Natural killer cell (primary cell): ENCODE measurements at regions not wholly inside any gene's neighbourhood (a gene's known extent, or its start where the extent isn't known, plus 50 kb on each side); places are given as distances from the start of the nearest gene placed in this dataset.
"Not testable (repeated sequence)": the region's sequence is repeated elsewhere in the genome, so short reads cannot be mapped to it uniquely, and the experiment has no call there.

Experiments
- ATAC-seq, 3 donors: fragments of 150-1000 bp in 2 of 3; fragments of 200-7000 bp in 1 of 3; cut with Tn5 transposase; 1 replicate in 1 of 3; 2 replicates in 2 of 3; pipeline ENCODE4 v1.10.0; 2021; ENCODE audit warnings: mild to moderate bottlenecking in 2 of 3, moderate library complexity in 2 of 3
- DNase-seq, 2 donors: peaks; one replicate each; pipeline versions ENCODE4 v3.0.0 to v3.0.0-alpha.2; 2013 to 2021; ENCODE audit warnings: mixed read lengths in 1 of 2
- H3K27ac ChIP-seq: one replicate; pipeline ENCODE4 v1.5.1; 2013; ENCODE audit warnings: mild to moderate bottlenecking, low read length
- H3K27me3 ChIP-seq: one replicate; pipeline ENCODE4 v1.6.1; 2013; ENCODE audit warnings: low read length; ENCODE audit not compliant: control insufficient read depth, insufficient read depth
- H3K36me3 ChIP-seq: one replicate; pipeline ENCODE4 v1.6.1; 2013; ENCODE audit warnings: low read length; ENCODE audit not compliant: control insufficient read depth, insufficient read depth
- H3K4me1 ChIP-seq: one replicate; pipeline ENCODE4 v1.6.1; 2013; ENCODE audit warnings: low read length; ENCODE audit not compliant: control insufficient read depth, insufficient read depth
- H3K4me3 ChIP-seq: one replicate; pipeline ENCODE4 v1.5.1; 2013; ENCODE audit warnings: low read length
- H3K9me3 ChIP-seq: one replicate; pipeline ENCODE4 v1.6.1; 2013; ENCODE audit warnings: low read length; ENCODE audit not compliant: control insufficient read depth, insufficient read depth
- H3K27ac Mint-ChIP-seq, 2 donors: one replicate each; pipeline ENCODE4 v1.8.0; 2022; ENCODE audit warnings: mild to moderate bottlenecking in 2 of 2, mixed read lengths in 2 of 2, moderate library complexity in 1 of 2
- H3K27me3 Mint-ChIP-seq, 2 donors: one replicate each; pipeline ENCODE4 v1.8.0; 2022; ENCODE audit warnings: low read depth in 2 of 2, mixed read lengths in 2 of 2
- H3K36me3 Mint-ChIP-seq: one replicate; pipeline ENCODE4 v1.8.0; 2022; ENCODE audit warnings: mixed read lengths
- H3K4me1 Mint-ChIP-seq, 2 donors: one replicate each; pipeline ENCODE4 v1.8.0; 2022; ENCODE audit warnings: mixed read lengths in 2 of 2
- H3K4me3 Mint-ChIP-seq: one replicate; pipeline ENCODE4 v1.8.0; 2022; ENCODE audit warnings: mild to moderate bottlenecking, moderate library complexity, mixed read lengths
- H3K9me3 Mint-ChIP-seq, 2 donors: one replicate each; pipeline ENCODE4 v1.8.0; 2022; ENCODE audit warnings: mixed read lengths in 2 of 2
- WGBS: methylation state at CpG from one replicate; pipeline ENCODE4 v1.1.7; 2013; ENCODE audit warnings: missing lambda C conversion rate; ENCODE audit not compliant: insufficient coverage; 5-methylcytosine and 5-hydroxymethylcytosine counted together
- intact Hi-C: fragments of 100-400 bp; cut with micrococcal nuclease; formaldehyde crosslinking; loops from one replicate; pipeline ENCODE4 v1.14.2; 2022
- TF ChIP-seq, protein P1 (sequence below): fragments of 200-600 bp; IDR thresholded peaks from one replicate; pipeline ENCODE4 v1.8.0; 2022; ENCODE audit warnings: antibody characterized with exemption

DNA sequence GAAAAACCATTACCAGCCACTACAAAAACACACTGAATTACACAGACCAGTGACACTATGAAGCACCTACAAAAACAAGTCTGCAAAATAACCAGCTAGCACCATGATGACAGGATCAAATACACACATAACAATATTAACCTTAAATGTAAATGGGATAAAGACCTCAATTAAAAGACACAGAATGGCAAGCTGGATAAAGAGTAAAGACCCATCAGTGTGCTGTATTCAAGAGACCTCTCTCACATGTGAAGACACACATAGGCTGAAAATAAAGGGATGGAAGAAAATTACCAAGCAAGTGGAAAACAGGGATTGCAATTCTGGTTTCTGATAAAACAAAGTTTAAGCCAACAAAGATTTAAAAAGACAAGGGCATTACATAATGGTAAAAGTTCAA, 482.7 kb upstream of the MCTP2 start:
- peaks cover 15% of the 10 kb centered on the region for H3K36me3 Mint-ChIP-seq

DNA sequence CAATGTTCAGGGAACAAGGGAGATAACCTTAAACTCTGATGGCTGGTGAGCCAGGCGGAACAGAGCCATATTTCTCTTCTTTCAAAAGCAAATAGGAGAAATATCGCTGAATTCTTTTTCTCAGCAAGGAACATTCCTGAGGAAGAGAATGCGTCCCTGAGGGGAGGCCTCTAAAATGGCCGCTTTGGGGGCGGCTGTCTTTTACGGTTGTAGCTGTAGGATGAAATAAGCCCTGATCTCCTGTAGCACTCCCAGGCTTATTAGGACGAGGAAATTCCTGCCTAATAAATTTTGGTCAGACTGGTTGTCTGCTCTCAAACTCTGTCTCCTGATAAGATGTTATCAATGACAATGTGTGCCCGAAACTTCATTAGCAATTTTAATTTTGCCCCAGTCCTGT, 496.4 kb upstream of the MCTP2 start:
- H3K4me1 Mint-ChIP-seq, H3K9me3 Mint-ChIP-seq, H3K9me3 ChIP-seq, intact Hi-C loops, H3K36me3 Mint-ChIP-seq, ATAC-seq, H3K4me3 Mint-ChIP-seq, DNase-seq, H3K4me3 ChIP-seq, H3K27ac ChIP-seq, H3K27ac Mint-ChIP-seq, H3K27me3 ChIP-seq, H3K36me3 ChIP-seq, H3K4me1 ChIP-seq: not testable (repeated sequence)
- peaks cover 13% of the 10 kb centered on the region in 2 donors for H3K27me3 Mint-ChIP-seq
- WGBS, result 92% methylated on average over 8 of the region's 8 CpGs

More for the DNA sequence above, 482.7 kb upstream of the MCTP2 start:
- DNase-seq, result no peak
- peaks cover 2% of the 10 kb centered on the region for H3K27me3 ChIP-seq
- peaks cover 7% of the 10 kb centered on the region for H3K9me3 ChIP-seq
- Mint-ChIP-seq H3K27ac (no peak overlapping the region), H3K4me1 (no peaks in the 10 kb centered on the region), H3K27me3 (peaks cover 24 to 53% of the 10 kb centered on the region in 2 donors), H3K9me3 (peaks cover 9 to 15% of the 10 kb centered on the region in 2 donors), H3K4me3 (no peak overlapping the region)
- no peak for ATAC-seq
- intact Hi-C loops, result no loop called here
- H3K4me1 ChIP-seq, result no peaks in the 10 kb centered on the region
- TF ChIP-seq, protein P1, sequence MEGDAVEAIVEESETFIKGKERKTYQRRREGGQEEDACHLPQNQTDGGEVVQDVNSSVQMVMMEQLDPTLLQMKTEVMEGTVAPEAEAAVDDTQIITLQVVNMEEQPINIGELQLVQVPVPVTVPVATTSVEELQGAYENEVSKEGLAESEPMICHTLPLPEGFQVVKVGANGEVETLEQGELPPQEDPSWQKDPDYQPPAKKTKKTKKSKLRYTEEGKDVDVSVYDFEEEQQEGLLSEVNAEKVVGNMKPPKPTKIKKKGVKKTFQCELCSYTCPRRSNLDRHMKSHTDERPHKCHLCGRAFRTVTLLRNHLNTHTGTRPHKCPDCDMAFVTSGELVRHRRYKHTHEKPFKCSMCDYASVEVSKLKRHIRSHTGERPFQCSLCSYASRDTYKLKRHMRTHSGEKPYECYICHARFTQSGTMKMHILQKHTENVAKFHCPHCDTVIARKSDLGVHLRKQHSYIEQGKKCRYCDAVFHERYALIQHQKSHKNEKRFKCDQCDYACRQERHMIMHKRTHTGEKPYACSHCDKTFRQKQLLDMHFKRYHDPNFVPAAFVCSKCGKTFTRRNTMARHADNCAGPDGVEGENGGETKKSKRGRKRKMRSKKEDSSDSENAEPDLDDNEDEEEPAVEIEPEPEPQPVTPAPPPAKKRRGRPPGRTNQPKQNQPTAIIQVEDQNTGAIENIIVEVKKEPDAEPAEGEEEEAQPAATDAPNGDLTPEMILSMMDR, result no peak
- H3K4me3 ChIP-seq, result no peak overlapping the region
- H3K27ac ChIP-seq, result no peak overlapping the region
- H3K36me3 ChIP-seq, result no peaks in the 10 kb centered on the region

DNA sequence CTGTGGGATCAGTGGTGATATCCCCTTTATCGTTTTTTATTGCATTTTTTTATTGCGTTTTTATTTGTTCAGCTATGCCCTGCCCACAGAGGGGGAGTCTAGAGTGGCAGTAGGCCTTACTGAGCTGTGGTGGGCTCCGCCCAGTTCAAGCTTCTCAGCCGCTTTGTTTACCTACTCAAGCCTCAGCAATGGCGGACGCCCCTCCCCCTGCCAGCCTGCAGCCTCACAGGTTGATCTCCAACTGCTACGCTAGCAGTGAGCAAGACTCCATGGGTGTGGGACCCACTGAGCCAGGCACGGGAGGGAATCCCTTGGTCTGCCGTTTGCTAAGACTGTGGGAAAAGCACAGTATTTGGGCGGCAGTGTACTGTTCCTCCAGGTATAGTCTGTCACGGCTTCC, 500.6 kb upstream of the MCTP2 start:
- Mint-ChIP-seq H3K27me3 (peaks cover 13 to 30% of the 10 kb centered on the region in 2 donors), H3K4me1 (no peaks in the 10 kb centered on the region), H3K9me3 (peaks cover 3 to 4% of the 10 kb centered on the region in 2 donors), H3K36me3 (peaks cover 10% of the 10 kb centered on the region), H3K27ac (no peak overlapping the region), H3K4me3 (no peak overlapping the region)
- ATAC-seq (no peak), DNase-seq (no peak)
- WGBS, result 89% methylated on average over 11 of the region's 11 CpGs
- Histone ChIP-seq H3K27me3 (no peaks in the 10 kb centered on the region), H3K9me3 (no peaks in the 10 kb centered on the region), H3K36me3 (no peaks in the 10 kb centered on the region), H3K27ac (no peak overlapping the region), H3K4me1 (no peaks in the 10 kb centered on the region), H3K4me3 (no peak overlapping the region)
- TF ChIP-seq, protein P1, result no peak
- intact Hi-C loops, result no loop called here

DNA sequence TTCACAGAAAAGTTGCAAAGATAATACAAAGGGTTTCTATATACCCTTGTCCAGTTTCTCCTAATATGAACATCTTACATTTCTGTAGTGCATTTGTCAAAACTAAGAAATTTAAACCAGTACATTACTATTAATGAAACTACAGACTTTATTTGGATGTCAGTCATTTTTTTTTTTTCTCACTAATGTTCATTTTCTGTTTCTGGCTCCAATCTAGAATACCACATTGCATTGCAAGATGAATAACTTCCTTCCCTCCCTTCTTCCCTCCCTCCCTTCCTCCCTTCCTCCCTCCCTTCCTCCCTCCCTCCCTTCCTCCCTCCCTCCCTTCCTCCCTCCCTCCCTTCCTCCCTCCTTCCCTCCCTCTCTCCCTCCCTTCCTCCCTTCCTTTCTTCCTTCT, 509.2 kb upstream of the MCTP2 start:
- Histone ChIP-seq H3K4me1 (no peaks in the 10 kb centered on the region), H3K27ac (no peak overlapping the region), H3K27me3 (no peaks in the 10 kb centered on the region), H3K9me3 (no peaks in the 10 kb centered on the region), H3K4me3 (no peak overlapping the region), H3K36me3 (no peaks in the 10 kb centered on the region)
- Mint-ChIP-seq H3K36me3 (no peaks in the 10 kb centered on the region), H3K9me3 (no peaks in the 10 kb centered on the region), H3K4me3 (no peak overlapping the region), H3K27me3 (peaks cover 6 to 10% of the 10 kb centered on the region in 2 donors), H3K27ac (no peak overlapping the region), H3K4me1 (no peaks in the 10 kb centered on the region)
- ATAC-seq, result no peak
- intact Hi-C loops, result no loop called here
- DNase-seq, result no peak
- TF ChIP-seq, protein P1, result no peak
